ENCODE measurements at regions not wholly inside any gene's neighbourhood (a gene's known extent, or its start where the extent isn't known, plus 50 kb on each side); places are given as distances from the start of the nearest gene placed in this dataset.

DNA sequence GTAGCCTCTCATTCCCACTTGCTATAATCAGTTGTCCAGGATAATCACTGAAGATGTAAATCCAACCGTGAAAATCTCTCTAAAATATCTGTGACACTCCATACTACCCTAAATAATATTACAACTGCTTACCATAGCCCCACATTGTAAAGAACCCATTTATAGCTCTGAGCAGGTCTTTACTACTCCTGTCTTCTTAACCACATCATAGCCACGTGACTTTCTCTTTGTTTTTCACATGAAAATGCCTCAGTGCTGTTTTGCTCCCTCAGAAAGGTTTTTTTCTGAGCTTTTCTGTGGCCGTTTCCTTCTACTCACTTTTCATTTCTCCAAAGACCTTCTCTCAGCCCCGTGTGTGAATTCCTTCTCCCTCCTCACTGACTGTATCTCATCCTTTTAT lies 662.2 kb upstream of the ADARB2 start:
- ChIA-PET POLR2A (ENCODE audit: unreplicated experiment) (no interaction called here), CTCF (no interaction called here)
- dilution Hi-C loops (cut with HindIII; ENCODE audit: low sequenced_read_pairs, unreplicated experiment): no loop called here
- DNase-seq: no peak
- no peak overlapping the region for H3K56ac ChIP-seq (ENCODE audit: extremely low read depth, insufficient read depth, low read length)
- no peaks in the 10 kb centered on the region for H3K36me3 ChIP-seq (ENCODE audit: control insufficient read depth, insufficient read depth, low read length)
- no peak overlapping the region for H2BK120ac ChIP-seq (ENCODE audit: low read depth, low read length)
- no peak overlapping the region for H3K14ac ChIP-seq (replicated peaks; ENCODE audit: low read depth, low read length)
- H3K27ac ChIP-seq (ENCODE audit: insufficient read depth, low read length): no peak overlapping the region
- TF ChIP-seq, protein P1, sequence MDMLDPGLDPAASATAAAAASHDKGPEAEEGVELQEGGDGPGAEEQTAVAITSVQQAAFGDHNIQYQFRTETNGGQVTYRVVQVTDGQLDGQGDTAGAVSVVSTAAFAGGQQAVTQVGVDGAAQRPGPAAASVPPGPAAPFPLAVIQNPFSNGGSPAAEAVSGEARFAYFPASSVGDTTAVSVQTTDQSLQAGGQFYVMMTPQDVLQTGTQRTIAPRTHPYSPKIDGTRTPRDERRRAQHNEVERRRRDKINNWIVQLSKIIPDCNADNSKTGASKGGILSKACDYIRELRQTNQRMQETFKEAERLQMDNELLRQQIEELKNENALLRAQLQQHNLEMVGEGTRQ (IDR thresholded peaks at IDR 0.05; ENCODE audit: low read depth, low read length): no peak
- TF ChIP-seq POLR2A (IDR thresholded peaks at IDR 0.05; ENCODE audit: low read depth, low read length) (no peak), MXI1 (IDR thresholded peaks at IDR 0.05; ENCODE audit: borderline replicate concordance, low read depth, low read length) (no peak), RFX5 (IDR thresholded peaks at IDR 0.05; ENCODE audit: low read depth, low read length) (no peak), MAFK (IDR thresholded peaks at IDR 0.05; ENCODE audit: low read depth, low read length) (no peak), CHD1 (IDR thresholded peaks at IDR 0.05; ENCODE audit: low read depth, low read length) (no peak), RAD21 (IDR thresholded peaks at IDR 0.05; ENCODE audit: low read length) (no peak), SMC3 (IDR thresholded peaks at IDR 0.05; ENCODE audit: low read depth, low read length) (no peak), RCOR1 (IDR thresholded peaks at IDR 0.05; ENCODE audit: insufficient replicate concordance, low read length) (no peak), BHLHE40 (IDR thresholded peaks at IDR 0.05; ENCODE audit: low read depth, low read length) (no peak)
- TF ChIP-seq, protein P2, sequence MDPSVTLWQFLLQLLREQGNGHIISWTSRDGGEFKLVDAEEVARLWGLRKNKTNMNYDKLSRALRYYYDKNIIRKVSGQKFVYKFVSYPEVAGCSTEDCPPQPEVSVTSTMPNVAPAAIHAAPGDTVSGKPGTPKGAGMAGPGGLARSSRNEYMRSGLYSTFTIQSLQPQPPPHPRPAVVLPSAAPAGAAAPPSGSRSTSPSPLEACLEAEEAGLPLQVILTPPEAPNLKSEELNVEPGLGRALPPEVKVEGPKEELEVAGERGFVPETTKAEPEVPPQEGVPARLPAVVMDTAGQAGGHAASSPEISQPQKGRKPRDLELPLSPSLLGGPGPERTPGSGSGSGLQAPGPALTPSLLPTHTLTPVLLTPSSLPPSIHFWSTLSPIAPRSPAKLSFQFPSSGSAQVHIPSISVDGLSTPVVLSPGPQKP (IDR thresholded peaks at IDR 0.05; ENCODE audit: borderline replicate concordance, low read depth, low read length): no peak
- TF ChIP-seq, protein P3, sequence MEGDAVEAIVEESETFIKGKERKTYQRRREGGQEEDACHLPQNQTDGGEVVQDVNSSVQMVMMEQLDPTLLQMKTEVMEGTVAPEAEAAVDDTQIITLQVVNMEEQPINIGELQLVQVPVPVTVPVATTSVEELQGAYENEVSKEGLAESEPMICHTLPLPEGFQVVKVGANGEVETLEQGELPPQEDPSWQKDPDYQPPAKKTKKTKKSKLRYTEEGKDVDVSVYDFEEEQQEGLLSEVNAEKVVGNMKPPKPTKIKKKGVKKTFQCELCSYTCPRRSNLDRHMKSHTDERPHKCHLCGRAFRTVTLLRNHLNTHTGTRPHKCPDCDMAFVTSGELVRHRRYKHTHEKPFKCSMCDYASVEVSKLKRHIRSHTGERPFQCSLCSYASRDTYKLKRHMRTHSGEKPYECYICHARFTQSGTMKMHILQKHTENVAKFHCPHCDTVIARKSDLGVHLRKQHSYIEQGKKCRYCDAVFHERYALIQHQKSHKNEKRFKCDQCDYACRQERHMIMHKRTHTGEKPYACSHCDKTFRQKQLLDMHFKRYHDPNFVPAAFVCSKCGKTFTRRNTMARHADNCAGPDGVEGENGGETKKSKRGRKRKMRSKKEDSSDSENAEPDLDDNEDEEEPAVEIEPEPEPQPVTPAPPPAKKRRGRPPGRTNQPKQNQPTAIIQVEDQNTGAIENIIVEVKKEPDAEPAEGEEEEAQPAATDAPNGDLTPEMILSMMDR (conservative IDR thresholded peaks at IDR 0.05; ENCODE audit: low read depth, low read length): no peak
- H3K18ac ChIP-seq (ENCODE audit: low read depth, low read length): no peak overlapping the region
- H3K4me3 ChIP-seq (ENCODE audit: insufficient read depth, low read depth, low read length): no peak overlapping the region
- no peak overlapping the region for H2BK5ac ChIP-seq (ENCODE audit: low read depth, low read length, poor library complexity, severe bottlenecking)
- 53% methylated on average over 2 of the region's 4 CpGs; no CpG with 5 or more reads in 1 of the 2 experiments for WGBS, 2 experiments (ENCODE audit: extremely low coverage in 2 of 2, insufficient read length in 1 of 2)
- H2BK20ac ChIP-seq (ENCODE audit: low read depth, low read length): no peak overlapping the region
- no peak overlapping the region for H3K4me2 ChIP-seq (ENCODE audit: low read depth, low read length)
- no peak overlapping the region for H2AK5ac ChIP-seq (ENCODE audit: low read depth, low read length)
- H3K4me1 ChIP-seq (ENCODE audit: control insufficient read depth, insufficient read depth, low read length): no peaks in the 10 kb centered on the region
- intact Hi-C loops (cut with micrococcal nuclease): no loop called here
- peaks cover 21% of the 10 kb centered on the region for H3K9me3 ChIP-seq (ENCODE audit: control insufficient read depth, insufficient read depth, low read length)
- H3K79me1 ChIP-seq (ENCODE audit: low read depth in 1 of 2, low read length in 2 of 2): no peaks in the 10 kb centered on the region
- no peak overlapping the region for H2AK9ac ChIP-seq (replicated peaks; ENCODE audit: low read depth, low read length, poor library complexity)
- ATAC-seq (ENCODE audit: low read depth): no peak
- H3K9ac ChIP-seq (ENCODE audit: low read depth, low read length): no peak overlapping the region
- no peak overlapping the region for H4K8ac ChIP-seq (ENCODE audit: low read depth in 2 of 2, low read length in 2 of 2)
- H3K4ac ChIP-seq (ENCODE audit: low read depth, low read length): no peak overlapping the region
- H3K27me3 ChIP-seq (ENCODE audit: control insufficient read depth, insufficient read depth, low read length): no peaks in the 10 kb centered on the region
- no TSS peak for BruUV-seq (replicated peaks)
- no peak overlapping the region for H4K5ac ChIP-seq (ENCODE audit: low read depth, low read length)
- no peak overlapping the region for H2AFZ ChIP-seq (replicated peaks; ENCODE audit: low read length, poor library complexity)
- H4K20me1 ChIP-seq (ENCODE audit: insufficient read depth, low read length): no peaks in the 10 kb centered on the region
- no peak overlapping the region for H2BK15ac ChIP-seq (ENCODE audit: low read depth, low read length)
- in situ Hi-C loops (cut with MboI; ENCODE audit: low sequenced_read_pairs): no loop called here
- no peak overlapping the region for H4K91ac ChIP-seq (ENCODE audit: insufficient read depth, low read depth, low read length)
- no peaks in the 10 kb centered on the region for H3K9me1 ChIP-seq (ENCODE audit: insufficient read depth, low read length)
- no peak overlapping the region for H3K23ac ChIP-seq (ENCODE audit: low read depth, low read length)
